ENCODE measurements at regions not wholly inside any gene's neighbourhood (a gene's known extent, or its start where the extent isn't known, plus 50 kb on each side); places are given as distances from the start of the nearest gene placed in this dataset.

- DNase-seq (ENCODE audit: low read depth in 2 of 2): no peak
Measured at GRCh38 chr14:53470351-53471043, 317.4 kb upstream of the DDHD1 start.

GRCh38 chr14:53468876-53469275 is 315.8 kb upstream of the DDHD1 start:
- DNase-seq (ENCODE audit: low read depth in 2 of 2): no peak

GRCh38 chr14:53464376-53464775 is 311.3 kb upstream of the DDHD1 start:
- DNase-seq (ENCODE audit: low read depth in 2 of 2): no peak

- DNase-seq (ENCODE audit: low read depth in 2 of 2): no peak
Measured at GRCh38 chr14:53462931-53463778, 310.0 kb upstream of the DDHD1 start.

- DNase-seq (ENCODE audit: low read depth in 2 of 2): no peak
Measured at GRCh38 chr14:53461858-53462257, 308.7 kb upstream of the DDHD1 start.

- no peak for DNase-seq (ENCODE audit: low read depth in 2 of 2)
Measured at GRCh38 chr14:53460544-53460943, 307.4 kb upstream of the DDHD1 start.

- DNase-seq (ENCODE audit: low read depth in 2 of 2): peak; percentile 15 to 43
Measured at GRCh38 chr14:53458368-53458814, 305.3 kb upstream of the DDHD1 start.

GRCh38 chr14:53456931-53457330 is 303.8 kb upstream of the DDHD1 start:
- no peak for DNase-seq (ENCODE audit: low read depth in 2 of 2)

GRCh38 chr14:53452005-53452673 is 299.0 kb upstream of the DDHD1 start:
- DNase-seq (ENCODE audit: low read depth in 2 of 2): no peak

GRCh38 chr14:53450871-53451270 is 297.7 kb upstream of the DDHD1 start:
- DNase-seq (ENCODE audit: low read depth in 2 of 2): peak in 1 of 2 donors; percentile 8

GRCh38 chr14:53448682-53449081 is 295.6 kb upstream of the DDHD1 start:
- no peak for DNase-seq (ENCODE audit: low read depth in 2 of 2)

GRCh38 chr14:53444677-53445312 is 291.7 kb upstream of the DDHD1 start:
- DNase-seq (ENCODE audit: low read depth in 2 of 2): no peak

- no peak for DNase-seq (ENCODE audit: low read depth in 2 of 2)
Measured at GRCh38 chr14:53441789-53442188, 288.7 kb upstream of the DDHD1 start.

- no peak for DNase-seq (ENCODE audit: low read depth in 2 of 2)
Measured at GRCh38 chr14:53437858-53438257, 284.7 kb upstream of the DDHD1 start.

GRCh38 chr14:53432378-53432802 is 279.3 kb upstream of the DDHD1 start:
- peak; percentile 36 to 64 for DNase-seq (ENCODE audit: low read depth in 2 of 2)

GRCh38 chr14:53430870-53431269 is 277.7 kb upstream of the DDHD1 start:
- no peak for DNase-seq (ENCODE audit: low read depth in 2 of 2)

- peak; percentile 17 to 30 for DNase-seq (ENCODE audit: low read depth in 2 of 2)
Measured at GRCh38 chr14:53412819-53413675, 259.9 kb upstream of the DDHD1 start.

GRCh38 chr14:53411125-53411524 is 258.0 kb upstream of the DDHD1 start:
- no peak for DNase-seq (ENCODE audit: low read depth in 2 of 2)

- no peak for DNase-seq (ENCODE audit: low read depth in 2 of 2)
Measured at GRCh38 chr14:53409969-53410368, 256.8 kb upstream of the DDHD1 start.

GRCh38 chr14:53409289-53409688 is 256.2 kb upstream of the DDHD1 start:
- no peak for DNase-seq (ENCODE audit: low read depth in 2 of 2)

Measured in lung microvascular endothelial cell (primary cell).